ENCODE measurements at regions not wholly inside any gene's neighbourhood (a gene's known extent, or its start where the extent isn't known, plus 50 kb on each side); places are given as distances from the start of the nearest gene placed in this dataset.

DNA sequence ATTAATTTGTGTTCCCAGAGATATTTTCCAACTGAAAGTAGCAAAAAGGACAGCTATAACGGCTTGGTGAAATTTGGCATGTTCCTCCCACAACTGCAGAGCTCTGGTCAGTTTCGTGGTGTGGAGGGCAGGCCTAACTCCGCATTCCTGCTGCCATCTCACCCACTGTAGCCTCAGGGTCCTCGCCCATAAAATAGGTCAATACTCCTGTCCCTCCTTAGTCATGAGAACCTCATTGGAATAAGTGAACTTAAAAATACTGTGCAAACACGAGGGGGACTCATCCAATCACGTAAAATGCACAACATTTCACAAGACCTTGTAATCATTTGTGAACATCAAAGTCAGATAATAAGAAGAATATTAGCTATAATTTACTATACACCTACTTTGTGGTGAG is 143.5 kb upstream of the NCKAP5 start:
- Histone ChIP-seq H3K9me3 (ENCODE audit: low read length) (peaks cover 2% of the 10 kb centered on the region), H3K27me3 (ENCODE audit: insufficient read depth, low read length) (no peaks in the 10 kb centered on the region), H3K4me1 (ENCODE audit: insufficient read depth, low read length) (peaks cover 38% of the 10 kb centered on the region), H3K4me3 (ENCODE audit: low read length) (no peak overlapping the region), H2AFZ (ENCODE audit: low read depth, low read length) (no peak overlapping the region), H3K36me3 (ENCODE audit: insufficient read depth, low read length) (no peaks in the 10 kb centered on the region)

DNA sequence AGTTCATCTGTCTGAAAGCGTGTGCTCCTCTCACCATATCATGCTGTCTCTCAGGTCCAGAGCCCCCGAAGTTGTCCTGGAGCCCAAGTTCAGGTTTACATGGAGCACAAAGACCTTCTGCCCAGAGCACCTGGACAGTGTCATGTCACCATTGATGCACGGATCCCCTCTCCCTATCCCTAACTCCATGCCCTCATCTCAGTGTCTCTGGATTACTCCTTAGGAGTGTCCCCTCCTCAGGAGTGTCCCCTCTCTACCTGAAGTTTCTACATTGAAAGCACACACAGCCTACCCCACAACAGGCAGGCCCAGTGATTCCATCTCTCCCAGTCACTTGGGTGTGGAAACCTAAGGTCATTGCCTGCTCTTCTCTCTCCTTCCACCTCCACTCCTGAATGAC is 144.1 kb upstream of the NCKAP5 start:
- peaks cover 38% of the 10 kb centered on the region for H3K4me1 ChIP-seq (ENCODE audit: insufficient read depth, low read length)
- H3K9me3 ChIP-seq (ENCODE audit: low read length), result peaks cover 2% of the 10 kb centered on the region
- no peak overlapping the region for H3K4me3 ChIP-seq (ENCODE audit: low read length)
- no peak overlapping the region for H2AFZ ChIP-seq (ENCODE audit: low read depth, low read length)
- no peaks in the 10 kb centered on the region for H3K27me3 ChIP-seq (ENCODE audit: insufficient read depth, low read length)
- no peaks in the 10 kb centered on the region for H3K36me3 ChIP-seq (ENCODE audit: insufficient read depth, low read length)

DNA sequence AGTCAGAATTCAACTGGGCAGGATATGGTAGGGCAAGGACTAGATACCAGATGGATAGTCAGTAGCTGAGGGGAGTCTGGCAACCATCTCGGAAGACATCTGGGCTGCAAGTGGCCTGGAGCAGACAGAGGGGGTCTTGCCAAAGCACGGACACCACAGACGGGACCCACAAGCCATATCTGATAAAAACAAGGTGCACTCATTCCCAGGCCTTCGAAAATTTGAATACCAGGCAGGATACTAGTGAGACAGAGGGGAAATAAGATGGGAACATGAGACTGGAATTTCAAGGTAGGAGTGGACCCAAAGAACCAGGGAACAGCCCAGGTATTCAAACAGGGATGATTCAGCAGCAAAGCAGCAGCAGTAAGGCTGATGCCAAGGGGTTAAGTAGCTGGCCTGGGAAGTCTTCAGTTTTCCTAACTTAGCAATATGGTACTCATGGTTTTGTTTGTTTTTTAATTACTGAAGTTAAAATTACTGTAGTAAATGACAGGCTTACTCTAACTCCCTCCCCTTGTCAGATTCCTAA is 144.9 kb upstream of the NCKAP5 start:
- peaks cover 2% of the 10 kb centered on the region for H3K9me3 ChIP-seq (ENCODE audit: low read length)
- no peak overlapping the region for H3K4me3 ChIP-seq (ENCODE audit: low read length)
- H2AFZ ChIP-seq (ENCODE audit: low read depth, low read length), result no peak overlapping the region
- H3K36me3 ChIP-seq (ENCODE audit: insufficient read depth, low read length), result no peaks in the 10 kb centered on the region
- H3K4me1 ChIP-seq (ENCODE audit: insufficient read depth, low read length), result peaks cover 38% of the 10 kb centered on the region
- no peaks in the 10 kb centered on the region for H3K27me3 ChIP-seq (ENCODE audit: insufficient read depth, low read length)

GRCh38 chr2:133716166-133716565 is 147.9 kb upstream of the NCKAP5 start:
- peaks cover 28% of the 10 kb centered on the region for H3K4me1 ChIP-seq (ENCODE audit: insufficient read depth, low read length)
- H3K4me3 ChIP-seq (ENCODE audit: low read length), result no peak overlapping the region
- peaks cover 11% of the 10 kb centered on the region for H3K9me3 ChIP-seq (ENCODE audit: low read length)
- no peaks in the 10 kb centered on the region for H3K27me3 ChIP-seq (ENCODE audit: insufficient read depth, low read length)
- no peak overlapping the region for H2AFZ ChIP-seq (ENCODE audit: low read depth, low read length)
- H3K36me3 ChIP-seq (ENCODE audit: insufficient read depth, low read length), result no peaks in the 10 kb centered on the region

- H3K4me1 ChIP-seq (ENCODE audit: insufficient read depth, low read length), result peaks cover 17% of the 10 kb centered on the region
- H3K36me3 ChIP-seq (ENCODE audit: insufficient read depth, low read length), result no peaks in the 10 kb centered on the region
- H3K27me3 ChIP-seq (ENCODE audit: insufficient read depth, low read length), result no peaks in the 10 kb centered on the region
- H3K9me3 ChIP-seq (ENCODE audit: low read length), result peaks cover 11% of the 10 kb centered on the region
- H2AFZ ChIP-seq (ENCODE audit: low read depth, low read length), result no peak overlapping the region
- H3K4me3 ChIP-seq (ENCODE audit: low read length), result no peak overlapping the region
Measured at GRCh38 chr2:133717497-133717896, 149.2 kb upstream of the NCKAP5 start.

DNA sequence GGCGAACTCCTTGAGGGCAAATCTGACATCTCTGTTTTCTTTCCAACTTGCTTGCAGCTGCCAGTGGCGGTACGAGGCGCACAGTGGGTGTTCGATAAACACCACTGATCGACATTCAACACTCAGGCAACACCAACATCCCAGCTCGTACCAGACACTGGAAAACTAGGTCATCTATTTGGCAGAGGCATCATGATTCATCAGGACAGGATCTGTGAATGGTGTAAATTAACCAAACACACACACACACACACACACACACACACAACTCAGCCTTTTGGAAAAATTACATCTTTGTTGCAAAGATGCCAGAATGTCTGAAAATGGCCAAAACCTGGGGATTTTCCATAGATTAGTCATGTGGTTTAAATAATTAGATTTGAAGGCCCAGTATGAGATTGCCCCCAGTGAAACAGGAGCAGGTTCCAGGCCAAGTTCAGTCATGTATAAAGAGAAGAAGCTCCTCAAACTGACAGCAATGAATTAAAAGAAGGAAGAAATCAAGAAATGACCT is 150.5 kb upstream of the NCKAP5 start:
- no peaks in the 10 kb centered on the region for H3K36me3 ChIP-seq (ENCODE audit: insufficient read depth, low read length)
- H3K27me3 ChIP-seq (ENCODE audit: insufficient read depth, low read length), result no peaks in the 10 kb centered on the region
- H3K4me1 ChIP-seq (ENCODE audit: insufficient read depth, low read length), result peaks cover 12% of the 10 kb centered on the region
- no peak overlapping the region for H3K4me3 ChIP-seq (ENCODE audit: low read length)
- H2AFZ ChIP-seq (ENCODE audit: low read depth, low read length), result no peak overlapping the region
- H3K9me3 ChIP-seq (ENCODE audit: low read length), result peaks cover 11% of the 10 kb centered on the region

- peaks cover 11% of the 10 kb centered on the region for H3K9me3 ChIP-seq (ENCODE audit: low read length)
- no peaks in the 10 kb centered on the region for H3K27me3 ChIP-seq (ENCODE audit: insufficient read depth, low read length)
- no peak overlapping the region for H3K4me3 ChIP-seq (ENCODE audit: low read length)
- peaks cover 2% of the 10 kb centered on the region for H3K4me1 ChIP-seq (ENCODE audit: insufficient read depth, low read length)
- H2AFZ ChIP-seq (ENCODE audit: low read depth, low read length), result no peak overlapping the region
- no peaks in the 10 kb centered on the region for H3K36me3 ChIP-seq (ENCODE audit: insufficient read depth, low read length)
Measured at GRCh38 chr2:133720429-133720828, 152.2 kb upstream of the NCKAP5 start.

DNA sequence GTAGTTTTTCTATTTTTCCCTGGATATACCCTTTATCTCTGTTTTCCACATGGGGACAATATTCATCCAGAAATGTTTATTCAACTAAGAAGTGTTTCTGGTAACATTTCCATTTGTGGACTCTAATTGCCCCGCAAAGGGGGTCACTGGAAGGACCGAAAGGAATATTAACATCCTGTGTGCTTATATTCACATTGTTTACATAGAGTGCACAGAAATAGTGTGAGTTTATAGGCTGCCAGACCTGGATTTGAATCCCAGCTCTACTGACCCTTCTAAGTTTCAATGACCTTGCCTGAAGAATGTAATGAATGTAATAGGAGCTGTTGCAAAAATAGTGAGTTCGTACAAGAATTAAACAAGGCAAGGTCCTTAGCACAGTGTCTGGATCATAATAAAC is 152.9 kb upstream of the NCKAP5 start:
- no peak overlapping the region for H3K4me3 ChIP-seq (ENCODE audit: low read length)
- H3K4me1 ChIP-seq (ENCODE audit: insufficient read depth, low read length), result peaks cover 2% of the 10 kb centered on the region

DNA sequence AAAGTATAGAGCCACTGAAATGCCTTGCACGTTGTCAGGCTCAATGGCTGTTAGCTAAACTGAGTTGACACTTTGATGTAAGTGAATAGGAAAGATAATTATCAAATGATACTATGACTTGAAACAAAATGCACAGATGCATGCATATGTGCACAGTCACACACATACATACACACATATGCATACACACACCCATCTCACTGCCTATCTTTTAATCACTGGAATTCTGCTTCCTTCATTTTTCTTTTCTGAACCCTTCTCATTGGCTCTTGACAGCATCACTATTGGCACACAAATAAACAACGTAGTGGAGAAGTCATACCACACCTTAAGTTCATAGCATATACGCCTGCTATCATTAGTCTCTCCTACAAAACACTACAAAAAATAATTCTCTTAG is 154.9 kb upstream of the NCKAP5 start:
- no peak overlapping the region for H3K4me3 ChIP-seq (ENCODE audit: low read length)
- H2AFZ ChIP-seq (ENCODE audit: low read depth, low read length), result no peak overlapping the region
- no peaks in the 10 kb centered on the region for H3K36me3 ChIP-seq (ENCODE audit: insufficient read depth, low read length)
- peaks cover 2% of the 10 kb centered on the region for H3K4me1 ChIP-seq (ENCODE audit: insufficient read depth, low read length)
- peaks cover 9% of the 10 kb centered on the region for H3K9me3 ChIP-seq (ENCODE audit: low read length)
- no peaks in the 10 kb centered on the region for H3K27me3 ChIP-seq (ENCODE audit: insufficient read depth, low read length)

More for the DNA sequence above, 152.9 kb upstream of the NCKAP5 start:
- Histone ChIP-seq H3K27me3 (ENCODE audit: insufficient read depth, low read length) (no peaks in the 10 kb centered on the region), H3K9me3 (ENCODE audit: low read length) (peaks cover 9% of the 10 kb centered on the region), H3K36me3 (ENCODE audit: insufficient read depth, low read length) (no peaks in the 10 kb centered on the region), H2AFZ (ENCODE audit: low read depth, low read length) (no peak overlapping the region)

- no peak overlapping the region for H2AFZ ChIP-seq (ENCODE audit: low read depth, low read length)
- no peak overlapping the region for H3K4me3 ChIP-seq (ENCODE audit: low read length)
- no peaks in the 10 kb centered on the region for H3K27me3 ChIP-seq (ENCODE audit: insufficient read depth, low read length)
- no peaks in the 10 kb centered on the region for H3K9me3 ChIP-seq (ENCODE audit: low read length)
- H3K36me3 ChIP-seq (ENCODE audit: insufficient read depth, low read length), result no peaks in the 10 kb centered on the region
- H3K4me1 ChIP-seq (ENCODE audit: insufficient read depth, low read length), result no peaks in the 10 kb centered on the region
Measured at GRCh38 chr2:133726973-133727372, 158.7 kb upstream of the NCKAP5 start.

DNA sequence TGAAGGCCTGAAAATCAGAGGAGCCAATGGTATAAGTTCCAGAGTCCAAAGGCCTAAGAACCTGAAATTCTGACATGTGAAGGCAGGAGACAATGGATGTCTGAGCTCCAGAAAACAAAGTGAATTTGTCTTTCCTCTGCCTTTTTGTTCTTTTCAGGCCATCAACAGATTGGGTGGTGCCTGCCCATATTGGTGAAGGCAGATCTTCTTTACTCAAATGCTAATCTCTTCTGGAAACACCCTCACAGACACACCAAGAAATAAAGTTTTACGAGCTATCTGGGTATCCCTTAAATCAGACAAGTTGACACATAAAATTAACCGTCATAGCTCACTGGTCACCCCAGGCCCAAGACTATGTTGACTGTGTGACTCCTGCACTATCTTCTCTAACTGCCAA is 163.8 kb upstream of the NCKAP5 start:
- Histone ChIP-seq H3K27me3 (ENCODE audit: insufficient read depth, low read length) (no peaks in the 10 kb centered on the region), H2AFZ (ENCODE audit: low read depth, low read length) (no peak overlapping the region), H3K4me1 (ENCODE audit: insufficient read depth, low read length) (no peaks in the 10 kb centered on the region), H3K9me3 (ENCODE audit: low read length) (peaks cover 2% of the 10 kb centered on the region), H3K4me3 (ENCODE audit: low read length) (no peak overlapping the region), H3K36me3 (ENCODE audit: insufficient read depth, low read length) (no peaks in the 10 kb centered on the region)

GRCh38 chr2:133732982-133733900 is 165.0 kb upstream of the NCKAP5 start:
- Histone ChIP-seq H2AFZ (ENCODE audit: low read depth, low read length) (no peak overlapping the region), H3K4me3 (ENCODE audit: low read length) (no peak overlapping the region), H3K9me3 (ENCODE audit: low read length) (peaks cover 5% of the 10 kb centered on the region), H3K4me1 (ENCODE audit: insufficient read depth, low read length) (no peaks in the 10 kb centered on the region), H3K36me3 (ENCODE audit: insufficient read depth, low read length) (no peaks in the 10 kb centered on the region), H3K27me3 (ENCODE audit: insufficient read depth, low read length) (no peaks in the 10 kb centered on the region)

DNA sequence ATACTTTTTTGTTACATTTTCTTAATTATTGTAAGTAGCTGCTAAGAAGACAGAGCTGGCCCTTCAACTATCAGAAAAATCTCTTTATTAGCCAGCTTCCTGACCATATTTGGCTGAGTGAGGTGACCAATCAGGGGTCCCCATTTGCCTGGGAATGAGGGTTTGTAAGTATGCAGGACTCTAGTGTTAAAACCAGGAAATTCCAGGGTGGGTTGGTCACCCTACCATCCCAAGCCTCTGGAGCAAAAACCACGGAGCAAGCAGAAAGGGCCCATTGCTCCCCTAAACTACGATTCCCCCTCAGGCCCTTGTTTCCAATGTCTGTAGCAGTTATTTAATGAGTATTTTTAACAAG is 165.6 kb upstream of the NCKAP5 start:
- no peak overlapping the region for H2AFZ ChIP-seq (ENCODE audit: low read depth, low read length)
- H3K36me3 ChIP-seq (ENCODE audit: insufficient read depth, low read length), result no peaks in the 10 kb centered on the region
- peaks cover 5% of the 10 kb centered on the region for H3K9me3 ChIP-seq (ENCODE audit: low read length)
- H3K27me3 ChIP-seq (ENCODE audit: insufficient read depth, low read length), result no peaks in the 10 kb centered on the region
- H3K4me3 ChIP-seq (ENCODE audit: low read length), result no peak overlapping the region
- H3K4me1 ChIP-seq (ENCODE audit: insufficient read depth, low read length), result no peaks in the 10 kb centered on the region
